WI38 (cell line): ENCODE measurements at regions not wholly inside any gene's neighbourhood (a gene's known extent, or its start where the extent isn't known, plus 50 kb on each side); places are given as distances from the start of the nearest gene placed in this dataset.

Experiments used
- H3K4me3 ChIP-seq: 2 replicates; pipeline ENCODE4 v1.5.1; 2011; ENCODE audit warnings: low read depth, mild to moderate bottlenecking, control low read depth, low read length
- TF ChIP-seq, protein P1 (sequence below): IDR thresholded peaks from 2 replicates; pipeline ENCODE4 v1.5.1; 2012; ENCODE audit warnings: low read depth, mild to moderate bottlenecking, control low read depth, low read length

DNA sequence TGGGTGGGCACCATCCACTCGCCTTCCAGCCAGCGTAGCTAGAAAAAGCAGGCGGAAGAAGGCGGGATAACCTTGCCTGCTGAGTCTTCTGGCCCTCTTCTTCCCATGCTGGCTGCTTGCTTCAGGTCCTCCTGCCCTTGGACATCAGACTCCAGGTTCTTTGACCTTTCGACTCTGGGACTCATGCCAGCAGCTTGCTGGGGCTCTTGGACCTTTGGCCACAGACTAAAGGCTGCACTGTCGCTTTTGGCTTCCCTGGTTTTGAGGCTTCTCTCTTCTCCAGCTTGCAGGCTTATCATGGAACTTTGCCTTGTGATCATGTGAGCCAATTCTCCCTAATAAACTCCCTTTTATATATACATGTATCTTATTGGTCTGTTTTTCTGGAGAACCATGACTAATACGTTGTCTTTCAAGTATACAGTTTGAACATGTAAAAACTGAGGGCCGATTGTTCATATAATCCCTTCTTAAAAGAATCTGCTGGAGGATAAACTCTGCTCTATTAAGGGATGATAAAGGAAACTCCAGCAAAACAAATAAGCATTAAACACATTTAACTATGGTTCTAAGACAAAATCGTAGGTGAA lies 116.6 kb upstream of the LCORL start:
- TF ChIP-seq, protein P1, sequence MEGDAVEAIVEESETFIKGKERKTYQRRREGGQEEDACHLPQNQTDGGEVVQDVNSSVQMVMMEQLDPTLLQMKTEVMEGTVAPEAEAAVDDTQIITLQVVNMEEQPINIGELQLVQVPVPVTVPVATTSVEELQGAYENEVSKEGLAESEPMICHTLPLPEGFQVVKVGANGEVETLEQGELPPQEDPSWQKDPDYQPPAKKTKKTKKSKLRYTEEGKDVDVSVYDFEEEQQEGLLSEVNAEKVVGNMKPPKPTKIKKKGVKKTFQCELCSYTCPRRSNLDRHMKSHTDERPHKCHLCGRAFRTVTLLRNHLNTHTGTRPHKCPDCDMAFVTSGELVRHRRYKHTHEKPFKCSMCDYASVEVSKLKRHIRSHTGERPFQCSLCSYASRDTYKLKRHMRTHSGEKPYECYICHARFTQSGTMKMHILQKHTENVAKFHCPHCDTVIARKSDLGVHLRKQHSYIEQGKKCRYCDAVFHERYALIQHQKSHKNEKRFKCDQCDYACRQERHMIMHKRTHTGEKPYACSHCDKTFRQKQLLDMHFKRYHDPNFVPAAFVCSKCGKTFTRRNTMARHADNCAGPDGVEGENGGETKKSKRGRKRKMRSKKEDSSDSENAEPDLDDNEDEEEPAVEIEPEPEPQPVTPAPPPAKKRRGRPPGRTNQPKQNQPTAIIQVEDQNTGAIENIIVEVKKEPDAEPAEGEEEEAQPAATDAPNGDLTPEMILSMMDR, result no peak
- no peak overlapping the region for H3K4me3 ChIP-seq

DNA sequence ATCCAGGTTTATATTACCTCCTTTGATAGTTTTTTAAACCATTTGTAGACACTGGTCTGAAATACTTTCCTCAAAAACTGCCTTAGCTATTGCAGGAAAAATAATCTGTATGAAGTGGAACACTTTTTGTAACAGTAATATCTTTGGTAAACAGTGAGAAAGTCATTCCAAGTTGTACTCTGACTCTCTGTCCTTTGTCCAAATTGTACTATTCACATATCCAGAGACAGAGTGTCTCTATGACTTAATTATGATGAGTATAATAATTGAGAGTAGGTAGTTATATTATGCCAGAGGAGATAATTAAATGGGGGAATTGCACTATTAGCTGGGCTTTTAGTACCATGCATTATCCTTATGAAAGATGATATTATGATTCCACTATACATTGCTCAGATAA lies 112.6 kb upstream of the LCORL start:
- no peak overlapping the region for H3K4me3 ChIP-seq
- TF ChIP-seq, protein P1, result no peak

DNA sequence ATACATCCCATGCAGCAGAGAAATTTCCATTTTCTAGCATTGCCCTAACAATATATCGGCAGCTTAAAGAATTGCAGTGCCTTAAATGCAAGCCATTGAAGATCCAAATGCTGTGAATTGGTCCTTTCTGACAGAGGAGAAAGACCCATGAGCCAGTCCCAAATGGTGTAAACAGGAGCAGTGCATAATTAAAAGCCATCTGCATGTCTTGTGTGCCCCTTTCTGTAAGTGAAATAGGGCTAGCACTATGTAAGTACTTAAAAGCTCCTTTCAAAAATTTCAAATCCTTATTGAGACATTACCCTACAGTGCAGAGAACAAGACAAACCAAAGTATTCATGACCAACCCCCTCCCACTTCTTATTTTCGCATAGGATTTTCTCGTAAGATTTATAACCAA lies 108.7 kb upstream of the LCORL start:
- TF ChIP-seq, protein P1, result no peak
- H3K4me3 ChIP-seq, result no peak overlapping the region

GRCh38 chr4:18128241-18128640 lies 106.7 kb upstream of the LCORL start:
- no peak overlapping the region for H3K4me3 ChIP-seq
- TF ChIP-seq, protein P1, result no peak

- no peak overlapping the region for H3K4me3 ChIP-seq
- TF ChIP-seq, protein P1, result no peak
Observed at GRCh38 chr4:18127030-18127429, 105.5 kb upstream of the LCORL start.

GRCh38 chr4:18113710-18114331 lies 92.3 kb upstream of the LCORL start:
- TF ChIP-seq, protein P1, result no peak
- no peak overlapping the region for H3K4me3 ChIP-seq

DNA sequence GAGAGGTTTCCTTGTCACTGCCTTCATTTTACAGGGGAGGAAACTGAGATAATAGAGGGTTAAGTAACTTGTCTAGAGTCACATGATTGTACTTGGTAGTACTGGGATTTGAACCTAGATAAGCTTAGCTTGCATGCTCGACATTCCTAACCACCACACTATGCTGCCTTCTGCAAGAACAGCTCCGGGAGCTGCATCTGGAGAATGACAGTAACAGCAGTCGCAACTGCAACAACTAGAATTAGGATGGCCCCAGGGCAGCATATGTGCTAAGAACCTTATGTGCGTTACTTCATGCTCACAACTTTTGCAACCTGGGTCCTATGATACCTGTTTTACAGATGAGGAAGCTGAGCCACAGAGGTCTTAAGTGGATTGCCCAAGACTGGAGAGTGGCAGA lies 89.5 kb upstream of the LCORL start:
- TF ChIP-seq, protein P1, result no peak
- no peak overlapping the region for H3K4me3 ChIP-seq
